ENCODE measurements at regions not wholly inside any gene's neighbourhood (a gene's known extent, or its start where the extent isn't known, plus 50 kb on each side); places are given as distances from the start of the nearest gene placed in this dataset.

GRCh38 chr6:138577151-138577915 is 78.0 kb upstream of the NHSL1 start:
- Histone ChIP-seq H3K4me3 (ENCODE audit: low read length) (no peak overlapping the region), H3K4me1 (ENCODE audit: insufficient read depth, low read length) (peaks cover 2% of the 10 kb centered on the region), H3K27me3 (ENCODE audit: control insufficient read depth in 1 of 2, insufficient read depth in 2 of 2, low read length in 2 of 2) (peaks cover 0 to 5% of the 10 kb centered on the region in 2 experiments), H3K27ac (ENCODE audit: low read depth in 1 of 2, low read length in 2 of 2) (no peak overlapping the region), H3K9me3 (ENCODE audit: control insufficient read depth in 1 of 2, insufficient read depth in 1 of 2, low read length in 2 of 2) (no peaks in the 10 kb centered on the region), H3K36me3 (ENCODE audit: insufficient read depth, low read length) (no peaks in the 10 kb centered on the region)
- Mint-ChIP-seq H3K36me3 (ENCODE audit: low read depth) (no peaks in the 10 kb centered on the region), H3K4me3 (no peak overlapping the region), H3K27ac (no peak overlapping the region), H3K9me3 (no peaks in the 10 kb centered on the region), H3K27me3 (peaks cover 10% of the 10 kb centered on the region), H3K4me1 (ENCODE audit: low read depth) (no peaks in the 10 kb centered on the region)
- intact Hi-C loops (cut with DNase I, micrococcal nuclease) = no loop called here
- no peak for TF ChIP-seq CTCF (IDR thresholded peaks at IDR 0.05)
- CTCF ChIA-PET = no interaction called here
- DNase-seq (no peak), ATAC-seq (ENCODE audit: poor library complexity) (no peak)
- POLR2A ChIA-PET = no interaction called here

GRCh38 chr6:138580040-138580439 is 80.7 kb upstream of the NHSL1 start:
- Histone ChIP-seq H3K4me1 (ENCODE audit: insufficient read depth, low read length) (no peaks in the 10 kb centered on the region), H3K27ac (ENCODE audit: low read depth in 1 of 2, low read length in 2 of 2) (no peak overlapping the region), H3K27me3 (ENCODE audit: control insufficient read depth in 1 of 2, insufficient read depth in 2 of 2, low read length in 2 of 2) (no peaks in the 10 kb centered on the region), H3K9me3 (ENCODE audit: control insufficient read depth in 1 of 2, insufficient read depth in 1 of 2, low read length in 2 of 2) (no peaks in the 10 kb centered on the region), H3K4me3 (ENCODE audit: low read length) (no peak overlapping the region), H3K36me3 (ENCODE audit: insufficient read depth, low read length) (no peaks in the 10 kb centered on the region)
- TF ChIP-seq CTCF (IDR thresholded peaks at IDR 0.05) = no peak
- intact Hi-C loops (cut with DNase I, micrococcal nuclease) = no loop called here
- Mint-ChIP-seq H3K4me1 (ENCODE audit: low read depth) (no peaks in the 10 kb centered on the region), H3K9me3 (no peaks in the 10 kb centered on the region), H3K27me3 (no peaks in the 10 kb centered on the region), H3K4me3 (no peak overlapping the region), H3K36me3 (ENCODE audit: low read depth) (no peaks in the 10 kb centered on the region), H3K27ac (no peak overlapping the region)
- CTCF ChIA-PET = no interaction called here
- POLR2A ChIA-PET = no interaction called here
- DNase-seq = no peak
- ATAC-seq (ENCODE audit: poor library complexity) = no peak

- no peaks in the 10 kb centered on the region for H3K4me1 ChIP-seq (ENCODE audit: insufficient read depth, low read length)
- no peaks in the 10 kb centered on the region for H3K36me3 ChIP-seq (ENCODE audit: insufficient read depth, low read length)
- H3K27ac ChIP-seq (ENCODE audit: low read depth in 1 of 2, low read length in 2 of 2) = no peak overlapping the region
- CTCF ChIA-PET = no interaction called here
- Mint-ChIP-seq H3K27ac (no peak overlapping the region), H3K27me3 (no peaks in the 10 kb centered on the region), H3K9me3 (no peaks in the 10 kb centered on the region), H3K4me1 (ENCODE audit: low read depth) (no peaks in the 10 kb centered on the region), H3K36me3 (ENCODE audit: low read depth) (no peaks in the 10 kb centered on the region), H3K4me3 (no peak overlapping the region)
- intact Hi-C loops (cut with DNase I, micrococcal nuclease) = no loop called here
- no peak for TF ChIP-seq CTCF (IDR thresholded peaks at IDR 0.05)
- no peak for DNase-seq
- POLR2A ChIA-PET = no interaction called here
- no peaks in the 10 kb centered on the region for H3K9me3 ChIP-seq (ENCODE audit: control insufficient read depth in 1 of 2, insufficient read depth in 1 of 2, low read length in 2 of 2)
- H3K27me3 ChIP-seq (ENCODE audit: control insufficient read depth in 1 of 2, insufficient read depth in 2 of 2, low read length in 2 of 2) = no peaks in the 10 kb centered on the region
- no peak for ATAC-seq (ENCODE audit: poor library complexity)
- no peak overlapping the region for H3K4me3 ChIP-seq (ENCODE audit: low read length)
Measured at GRCh38 chr6:138580801-138581200, 81.5 kb upstream of the NHSL1 start.

Measured in CD4-positive, alpha-beta T cell (primary cell).